SK-N-SH treated with all-trans-retinoic acid at 6 μM for 48 hours (cell line): ENCODE measurements at regions not wholly inside any gene's neighbourhood (a gene's known extent, or its start where the extent isn't known, plus 50 kb on each side); places are given as distances from the start of the nearest gene placed in this dataset.

Source experiments
- ATAC-seq: fragments of 200-7000 bp; cut with Tn5 transposase; 3 replicates; pipeline ENCODE4 v1.9.1; 2020; ENCODE audit warnings: mild to moderate bottlenecking, moderate library complexity
- ARNTL ChIP-seq: fragments of 450-650 bp; formaldehyde crosslinking; IDR thresholded peaks from 2 replicates; pipeline ENCODE4 v1.5.0; 2020; ENCODE audit warnings: low read depth, mild to moderate bottlenecking, moderate library complexity, borderline replicate concordance
- CSDC2 ChIP-seq: fragments of 250-450 bp; sonication (Bioruptor Pico); IDR thresholded peaks from 2 replicates; pipeline ENCODE4 v1.5.0; 2020; ENCODE audit warnings: mild to moderate bottlenecking, moderate library complexity
- ESRRG ChIP-seq: fragments of 250-450 bp; sonication (Bioruptor Pico); IDR thresholded peaks from 2 replicates; pipeline ENCODE4 v1.6.1; 2021; ENCODE audit warnings: mild to moderate bottlenecking
- GLIS3 ChIP-seq: fragments of 250-450 bp; sonication (Bioruptor Pico); IDR thresholded peaks from 2 replicates; pipeline ENCODE4 v1.5.0; 2020; ENCODE audit warnings: mild to moderate bottlenecking, moderate library complexity
- ISL1 ChIP-seq: fragments of 250-450 bp; sonication (Bioruptor Pico); IDR thresholded peaks from 2 replicates; pipeline ENCODE4 v2.1.2; 2022; ENCODE audit warnings: mild to moderate bottlenecking, moderate library complexity
- RARB ChIP-seq: fragments of 250-450 bp; sonication (Bioruptor Pico); IDR thresholded peaks from 2 replicates; pipeline ENCODE4 v1.8.0; 2021; ENCODE audit warnings: mild to moderate bottlenecking, moderate library complexity
- TCF4 ChIP-seq: fragments of 250-450 bp; sonication (Bioruptor Pico); IDR thresholded peaks from 2 replicates; pipeline ENCODE4 v1.8.0; 2021; ENCODE audit warnings: mild to moderate bottlenecking, moderate library complexity, borderline replicate concordance
- TOX ChIP-seq: fragments of 250-450 bp; sonication (Bioruptor Pico); IDR thresholded peaks from 2 replicates; pipeline ENCODE4 v1.8.0; 2021; ENCODE audit warnings: mild to moderate bottlenecking, moderate library complexity, borderline replicate concordance
- ZC3H10 ChIP-seq: fragments of 250-450 bp; sonication (Bioruptor Pico); IDR thresholded peaks from 2 replicates; pipeline ENCODE4 v1.5.1; 2021; ENCODE audit warnings: mild to moderate bottlenecking, moderate library complexity
- ZFP3 ChIP-seq: fragments of 250-450 bp; sonication (Bioruptor Pico); IDR thresholded peaks from 2 replicates; pipeline ENCODE4 v1.5.0; 2020; ENCODE audit warnings: mild to moderate bottlenecking, moderate library complexity
- ZFP30 ChIP-seq: fragments of 450-650 bp; formaldehyde crosslinking; IDR thresholded peaks from 2 replicates; pipeline ENCODE4 v1.5.0; 2022; ENCODE audit warnings: mild to moderate bottlenecking, moderate library complexity
- ZNF565 ChIP-seq: fragments of 450-650 bp; formaldehyde crosslinking; conservative IDR thresholded peaks from 2 replicates; pipeline ENCODE4 v1.5.0; 2020; ENCODE audit warnings: low read depth, mild to moderate bottlenecking, moderate library complexity
- ZNF70 ChIP-seq: fragments of 450-650 bp; formaldehyde crosslinking; IDR thresholded peaks from 2 replicates; pipeline ENCODE4 v1.5.0; 2020; ENCODE audit warnings: mild to moderate bottlenecking, moderate library complexity
- ZNF8 ChIP-seq: fragments of 450-650 bp; formaldehyde crosslinking; IDR thresholded peaks from 2 replicates; pipeline ENCODE4 v1.5.0; 2020; ENCODE audit warnings: mild to moderate bottlenecking, moderate library complexity
- TF ChIP-seq, protein P1 (sequence below): fragments of 250-450 bp; sonication (Bioruptor Pico); IDR thresholded peaks from 2 replicates; pipeline ENCODE4 v1.5.1; 2021; ENCODE audit warnings: mild to moderate bottlenecking, moderate library complexity
- TF ChIP-seq, protein P2 (sequence below): fragments of 250-450 bp; sonication (Bioruptor Pico); IDR thresholded peaks from 2 replicates; pipeline ENCODE4 v1.5.1; 2020; ENCODE audit warnings: low read depth, mild to moderate bottlenecking, moderate library complexity
- TF ChIP-seq, protein P3 (sequence below): fragments of 250-450 bp; sonication (Bioruptor Pico); IDR thresholded peaks from 2 replicates; pipeline ENCODE4 v1.5.0; 2020; ENCODE audit warnings: mild to moderate bottlenecking, moderate library complexity
- TF ChIP-seq, protein P4 (sequence below): fragments of 250-450 bp; sonication (Bioruptor Pico); IDR thresholded peaks from 2 replicates; pipeline ENCODE4 v1.8.0; 2021; ENCODE audit warnings: low read depth, mild to moderate bottlenecking, moderate library complexity, borderline replicate concordance
- TF ChIP-seq, protein P5 (sequence below): fragments of 250-450 bp; sonication (Bioruptor Pico); IDR thresholded peaks from 2 replicates; pipeline ENCODE4 v1.8.0; 2020; ENCODE audit warnings: mild to moderate bottlenecking, moderate library complexity, borderline replicate concordance

DNA sequence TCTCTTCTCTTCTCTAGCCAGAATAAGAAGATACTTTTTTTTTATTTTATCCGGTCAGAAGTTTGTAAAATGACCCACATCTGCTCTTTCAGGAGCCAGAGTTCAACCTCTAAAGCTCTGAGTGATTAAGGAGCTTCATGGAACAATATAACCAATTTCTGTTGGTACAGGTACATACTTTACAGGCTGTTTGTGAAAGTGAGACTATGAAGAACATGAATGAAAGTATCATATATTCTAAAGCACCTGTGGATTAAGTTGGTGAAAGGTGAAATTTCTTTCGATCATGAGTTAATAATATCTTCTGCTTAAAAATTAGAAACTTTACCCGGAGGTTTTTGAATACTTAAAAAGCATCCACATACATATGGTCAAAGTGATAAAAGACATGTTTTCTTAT, 65.2 kb downstream of the DMRT2 start:
- ATAC-seq = no peak
- no peak for TF ChIP-seq ZFP30
- no peak for TF ChIP-seq GLIS3
- TF ChIP-seq ZC3H10 (CRISPR knock-in tag) = no peak
- TF ChIP-seq, protein P1, sequence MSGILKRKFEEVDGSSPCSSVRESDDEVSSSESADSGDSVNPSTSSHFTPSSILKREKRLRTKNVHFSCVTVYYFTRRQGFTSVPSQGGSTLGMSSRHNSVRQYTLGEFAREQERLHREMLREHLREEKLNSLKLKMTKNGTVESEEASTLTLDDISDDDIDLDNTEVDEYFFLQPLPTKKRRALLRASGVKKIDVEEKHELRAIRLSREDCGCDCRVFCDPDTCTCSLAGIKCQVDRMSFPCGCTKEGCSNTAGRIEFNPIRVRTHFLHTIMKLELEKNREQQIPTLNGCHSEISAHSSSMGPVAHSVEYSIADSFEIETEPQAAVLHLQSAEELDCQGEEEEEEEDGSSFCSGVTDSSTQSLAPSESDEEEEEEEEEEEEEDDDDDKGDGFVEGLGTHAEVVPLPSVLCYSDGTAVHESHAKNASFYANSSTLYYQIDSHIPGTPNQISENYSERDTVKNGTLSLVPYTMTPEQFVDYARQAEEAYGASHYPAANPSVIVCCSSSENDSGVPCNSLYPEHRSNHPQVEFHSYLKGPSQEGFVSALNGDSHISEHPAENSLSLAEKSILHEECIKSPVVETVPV = no peak
- no peak for TF ChIP-seq ZFP3 (CRISPR knock-in tag)
- TF ChIP-seq, protein P2, sequence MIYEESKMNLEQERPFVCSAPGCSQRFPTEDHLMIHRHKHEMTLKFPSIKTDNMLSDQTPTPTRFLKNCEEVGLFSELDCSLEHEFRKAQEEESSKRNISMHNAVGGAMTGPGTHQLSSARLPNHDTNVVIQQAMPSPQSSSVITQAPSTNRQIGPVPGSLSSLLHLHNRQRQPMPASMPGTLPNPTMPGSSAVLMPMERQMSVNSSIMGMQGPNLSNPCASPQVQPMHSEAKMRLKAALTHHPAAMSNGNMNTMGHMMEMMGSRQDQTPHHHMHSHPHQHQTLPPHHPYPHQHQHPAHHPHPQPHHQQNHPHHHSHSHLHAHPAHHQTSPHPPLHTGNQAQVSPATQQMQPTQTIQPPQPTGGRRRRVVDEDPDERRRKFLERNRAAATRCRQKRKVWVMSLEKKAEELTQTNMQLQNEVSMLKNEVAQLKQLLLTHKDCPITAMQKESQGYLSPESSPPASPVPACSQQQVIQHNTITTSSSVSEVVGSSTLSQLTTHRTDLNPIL (CRISPR knock-in tag) = no peak
- no peak for TF ChIP-seq TOX (CRISPR knock-in tag)
- TF ChIP-seq ISL1 (CRISPR knock-in tag) = no peak
- TF ChIP-seq, protein P3, sequence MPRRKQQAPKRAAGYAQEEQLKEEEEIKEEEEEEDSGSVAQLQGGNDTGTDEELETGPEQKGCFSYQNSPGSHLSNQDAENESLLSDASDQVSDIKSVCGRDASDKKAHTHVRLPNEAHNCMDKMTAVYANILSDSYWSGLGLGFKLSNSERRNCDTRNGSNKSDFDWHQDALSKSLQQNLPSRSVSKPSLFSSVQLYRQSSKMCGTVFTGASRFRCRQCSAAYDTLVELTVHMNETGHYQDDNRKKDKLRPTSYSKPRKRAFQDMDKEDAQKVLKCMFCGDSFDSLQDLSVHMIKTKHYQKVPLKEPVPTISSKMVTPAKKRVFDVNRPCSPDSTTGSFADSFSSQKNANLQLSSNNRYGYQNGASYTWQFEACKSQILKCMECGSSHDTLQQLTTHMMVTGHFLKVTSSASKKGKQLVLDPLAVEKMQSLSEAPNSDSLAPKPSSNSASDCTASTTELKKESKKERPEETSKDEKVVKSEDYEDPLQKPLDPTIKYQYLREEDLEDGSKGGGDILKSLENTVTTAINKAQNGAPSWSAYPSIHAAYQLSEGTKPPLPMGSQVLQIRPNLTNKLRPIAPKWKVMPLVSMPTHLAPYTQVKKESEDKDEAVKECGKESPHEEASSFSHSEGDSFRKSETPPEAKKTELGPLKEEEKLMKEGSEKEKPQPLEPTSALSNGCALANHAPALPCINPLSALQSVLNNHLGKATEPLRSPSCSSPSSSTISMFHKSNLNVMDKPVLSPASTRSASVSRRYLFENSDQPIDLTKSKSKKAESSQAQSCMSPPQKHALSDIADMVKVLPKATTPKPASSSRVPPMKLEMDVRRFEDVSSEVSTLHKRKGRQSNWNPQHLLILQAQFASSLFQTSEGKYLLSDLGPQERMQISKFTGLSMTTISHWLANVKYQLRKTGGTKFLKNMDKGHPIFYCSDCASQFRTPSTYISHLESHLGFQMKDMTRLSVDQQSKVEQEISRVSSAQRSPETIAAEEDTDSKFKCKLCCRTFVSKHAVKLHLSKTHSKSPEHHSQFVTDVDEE = no peak
- TF ChIP-seq ZNF565 (CRISPR knock-in tag) = no peak

DNA sequence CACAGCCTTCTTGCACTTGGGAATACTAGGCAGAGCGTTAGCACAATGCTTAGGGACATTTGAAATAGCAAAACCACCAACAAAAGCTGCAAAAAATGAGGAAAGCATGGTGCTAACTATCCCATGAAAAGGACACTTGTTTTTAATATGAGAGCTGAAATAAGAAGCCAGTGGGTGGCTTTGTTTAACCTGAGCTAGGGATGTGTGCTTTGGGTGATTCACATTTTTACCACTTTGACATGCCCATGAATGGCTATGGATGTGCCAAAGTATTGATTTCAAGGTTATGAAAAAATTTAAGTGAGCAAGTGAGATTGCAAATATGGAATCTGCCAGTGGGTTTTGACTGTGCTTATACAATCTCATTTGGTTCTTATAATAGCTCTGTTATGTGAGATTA, 67.3 kb downstream of the DMRT2 start:
- TF ChIP-seq, protein P2 (CRISPR knock-in tag) = no peak
- TF ChIP-seq ESRRG (CRISPR knock-in tag) = no peak
- TF ChIP-seq CSDC2 (CRISPR knock-in tag) = no peak
- TF ChIP-seq, protein P4, sequence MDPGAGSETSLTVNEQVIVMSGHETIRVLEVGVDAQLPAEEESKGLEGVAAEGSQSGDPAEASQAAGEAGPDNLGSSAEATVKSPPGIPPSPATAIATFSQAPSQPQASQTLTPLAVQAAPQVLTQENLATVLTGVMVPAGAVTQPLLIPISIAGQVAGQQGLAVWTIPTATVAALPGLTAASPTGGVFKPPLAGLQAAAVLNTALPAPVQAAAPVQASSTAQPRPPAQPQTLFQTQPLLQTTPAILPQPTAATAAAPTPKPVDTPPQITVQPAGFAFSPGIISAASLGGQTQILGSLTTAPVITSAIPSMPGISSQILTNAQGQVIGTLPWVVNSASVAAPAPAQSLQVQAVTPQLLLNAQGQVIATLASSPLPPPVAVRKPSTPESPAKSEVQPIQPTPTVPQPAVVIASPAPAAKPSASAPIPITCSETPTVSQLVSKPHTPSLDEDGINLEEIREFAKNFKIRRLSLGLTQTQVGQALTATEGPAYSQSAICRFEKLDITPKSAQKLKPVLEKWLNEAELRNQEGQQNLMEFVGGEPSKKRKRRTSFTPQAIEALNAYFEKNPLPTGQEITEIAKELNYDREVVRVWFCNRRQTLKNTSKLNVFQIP = no peak
- TF ChIP-seq ISL1 (CRISPR knock-in tag) = no peak
- TF ChIP-seq TCF4 (CRISPR knock-in tag) = no peak
- ATAC-seq = no peak

DNA sequence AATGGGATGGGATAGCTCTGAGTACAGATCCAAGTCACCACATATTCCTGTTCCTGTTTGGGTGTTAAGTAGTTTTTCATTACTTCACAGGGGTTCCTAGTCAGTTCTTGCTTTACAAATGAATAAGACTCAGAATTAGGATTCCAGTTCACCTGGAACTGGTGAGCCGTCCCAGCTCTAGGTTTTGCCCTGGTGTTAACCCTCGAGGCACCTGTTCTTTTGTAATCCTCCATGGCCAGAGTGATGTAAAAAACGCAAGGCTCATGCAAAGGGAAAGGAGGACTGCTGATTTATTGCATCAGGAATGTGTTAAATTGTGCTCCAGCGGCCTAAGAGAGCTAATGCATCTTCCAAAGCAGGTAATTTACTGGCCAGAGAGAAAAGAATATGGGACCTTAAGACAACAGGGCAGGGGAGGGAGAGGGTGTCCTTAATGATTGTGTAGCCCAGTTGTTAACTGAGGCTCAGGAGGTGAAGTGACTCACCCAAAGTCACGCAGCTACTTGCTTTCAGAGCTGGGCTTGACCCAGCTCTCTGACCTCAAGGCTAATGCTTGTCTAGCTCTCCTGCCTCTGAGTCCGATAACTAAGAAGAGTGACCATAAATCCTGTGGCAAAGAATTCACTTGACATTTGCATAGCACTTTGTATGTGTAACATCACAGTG, 70.5 kb downstream of the DMRT2 start:
- no peak for ATAC-seq

DNA sequence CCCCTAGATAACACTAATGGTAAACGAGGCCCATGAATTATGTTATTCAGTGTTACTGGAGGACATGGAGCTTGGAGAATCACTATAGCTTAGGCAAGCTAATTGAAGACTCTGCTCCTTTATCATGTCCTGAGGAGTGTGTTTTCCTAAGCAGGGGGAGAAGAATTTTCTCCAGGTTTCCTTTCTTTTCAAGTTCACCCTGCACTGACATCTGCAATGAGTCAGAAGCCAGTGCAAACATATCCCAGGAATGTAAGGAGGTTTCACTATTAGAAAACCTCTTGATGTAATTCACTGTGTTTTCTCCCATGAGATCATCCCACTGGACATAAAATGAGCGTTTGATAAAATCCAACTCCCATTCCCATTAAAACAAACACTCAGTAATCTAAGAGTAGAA, 75.6 kb downstream of the DMRT2 start:
- no peak for ATAC-seq
- TF ChIP-seq, protein P5, sequence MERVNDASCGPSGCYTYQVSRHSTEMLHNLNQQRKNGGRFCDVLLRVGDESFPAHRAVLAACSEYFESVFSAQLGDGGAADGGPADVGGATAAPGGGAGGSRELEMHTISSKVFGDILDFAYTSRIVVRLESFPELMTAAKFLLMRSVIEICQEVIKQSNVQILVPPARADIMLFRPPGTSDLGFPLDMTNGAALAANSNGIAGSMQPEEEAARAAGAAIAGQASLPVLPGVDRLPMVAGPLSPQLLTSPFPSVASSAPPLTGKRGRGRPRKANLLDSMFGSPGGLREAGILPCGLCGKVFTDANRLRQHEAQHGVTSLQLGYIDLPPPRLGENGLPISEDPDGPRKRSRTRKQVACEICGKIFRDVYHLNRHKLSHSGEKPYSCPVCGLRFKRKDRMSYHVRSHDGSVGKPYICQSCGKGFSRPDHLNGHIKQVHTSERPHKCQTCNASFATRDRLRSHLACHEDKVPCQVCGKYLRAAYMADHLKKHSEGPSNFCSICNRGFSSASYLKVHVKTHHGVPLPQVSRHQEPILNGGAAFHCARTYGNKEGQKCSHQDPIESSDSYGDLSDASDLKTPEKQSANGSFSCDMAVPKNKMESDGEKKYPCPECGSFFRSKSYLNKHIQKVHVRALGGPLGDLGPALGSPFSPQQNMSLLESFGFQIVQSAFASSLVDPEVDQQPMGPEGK = no peak
- TF ChIP-seq RARB (CRISPR knock-in tag) (no peak), ZNF70 (CRISPR knock-in tag) (no peak), ZFP30 (no peak), ARNTL (CRISPR knock-in tag) (no peak)
- TF ChIP-seq, protein P1 = no peak
- TF ChIP-seq, protein P4 = no peak

More for the DNA sequence above, 70.5 kb downstream of the DMRT2 start:
- TF ChIP-seq, protein P4 = no peak
- TF ChIP-seq TCF4 (CRISPR knock-in tag) (no peak), ZNF8 (CRISPR knock-in tag) (no peak)
